GM12873 (cell line): ENCODE measurements at regions not wholly inside any gene's neighbourhood (a gene's known extent, or its start where the extent isn't known, plus 50 kb on each side); places are given as distances from the start of the nearest gene placed in this dataset.

Experiments used
- TF ChIP-seq, protein P1 (sequence below): IDR thresholded peaks from 2 replicates; pipeline ENCODE4 v1.5.1; 2012; ENCODE audit warnings: low read depth, mild to moderate bottlenecking, moderate library complexity, low read length, control low read depth; ENCODE audit not compliant: insufficient read depth; ENCODE audit errors: missing control alignments

DNA sequence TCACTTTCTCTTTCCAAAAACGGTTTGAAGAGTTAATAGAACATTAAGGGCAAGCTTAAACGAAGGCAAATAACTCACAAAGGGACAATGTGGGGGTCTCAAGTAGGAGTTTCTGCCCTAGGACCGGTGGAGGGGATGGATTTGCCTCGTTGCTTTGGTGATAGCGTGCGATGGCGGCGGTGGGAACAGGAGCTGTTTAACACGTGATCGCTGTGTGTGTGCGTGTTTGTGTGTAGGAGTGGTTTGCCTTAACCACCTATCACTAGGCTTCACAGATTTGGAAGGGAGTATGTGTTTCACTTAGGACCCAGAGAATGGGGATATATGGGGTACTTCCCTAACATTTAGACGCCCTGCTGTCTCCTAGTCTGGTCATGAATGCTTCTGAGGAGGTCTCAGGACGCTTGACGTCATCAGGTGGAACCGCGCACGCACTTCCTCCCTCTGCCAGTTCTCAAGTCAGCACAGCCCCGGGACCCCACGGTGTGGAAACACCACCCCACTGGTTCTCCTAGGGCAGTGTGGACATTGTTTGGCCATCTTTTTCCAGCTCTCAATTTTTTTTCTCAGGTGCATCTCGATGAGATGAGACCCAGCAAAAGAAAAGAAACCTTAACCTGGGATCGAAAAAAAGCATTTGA lies 231.2 kb downstream of the ATP23 start:
- TF ChIP-seq, protein P1, sequence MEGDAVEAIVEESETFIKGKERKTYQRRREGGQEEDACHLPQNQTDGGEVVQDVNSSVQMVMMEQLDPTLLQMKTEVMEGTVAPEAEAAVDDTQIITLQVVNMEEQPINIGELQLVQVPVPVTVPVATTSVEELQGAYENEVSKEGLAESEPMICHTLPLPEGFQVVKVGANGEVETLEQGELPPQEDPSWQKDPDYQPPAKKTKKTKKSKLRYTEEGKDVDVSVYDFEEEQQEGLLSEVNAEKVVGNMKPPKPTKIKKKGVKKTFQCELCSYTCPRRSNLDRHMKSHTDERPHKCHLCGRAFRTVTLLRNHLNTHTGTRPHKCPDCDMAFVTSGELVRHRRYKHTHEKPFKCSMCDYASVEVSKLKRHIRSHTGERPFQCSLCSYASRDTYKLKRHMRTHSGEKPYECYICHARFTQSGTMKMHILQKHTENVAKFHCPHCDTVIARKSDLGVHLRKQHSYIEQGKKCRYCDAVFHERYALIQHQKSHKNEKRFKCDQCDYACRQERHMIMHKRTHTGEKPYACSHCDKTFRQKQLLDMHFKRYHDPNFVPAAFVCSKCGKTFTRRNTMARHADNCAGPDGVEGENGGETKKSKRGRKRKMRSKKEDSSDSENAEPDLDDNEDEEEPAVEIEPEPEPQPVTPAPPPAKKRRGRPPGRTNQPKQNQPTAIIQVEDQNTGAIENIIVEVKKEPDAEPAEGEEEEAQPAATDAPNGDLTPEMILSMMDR: no peak

DNA sequence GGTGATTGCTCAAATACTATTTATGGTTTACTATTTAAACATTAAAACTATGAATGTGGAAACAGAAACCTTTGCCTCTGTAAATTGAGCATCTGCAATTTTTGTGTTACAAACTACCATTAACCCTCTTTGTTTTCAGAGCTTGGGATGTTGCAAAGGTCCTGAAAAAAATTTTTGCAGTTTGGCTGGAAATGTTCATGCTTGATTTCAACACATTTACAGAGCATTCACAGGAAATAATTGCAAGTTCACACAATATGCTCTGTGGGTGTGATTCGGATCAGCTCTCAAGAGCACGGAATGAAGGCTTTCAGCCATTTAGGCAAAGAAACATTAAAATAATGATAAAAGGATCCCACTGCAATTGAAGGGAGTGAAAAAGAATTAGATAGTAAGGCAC lies 232.9 kb downstream of the ATP23 start:
- TF ChIP-seq, protein P1: no peak

DNA sequence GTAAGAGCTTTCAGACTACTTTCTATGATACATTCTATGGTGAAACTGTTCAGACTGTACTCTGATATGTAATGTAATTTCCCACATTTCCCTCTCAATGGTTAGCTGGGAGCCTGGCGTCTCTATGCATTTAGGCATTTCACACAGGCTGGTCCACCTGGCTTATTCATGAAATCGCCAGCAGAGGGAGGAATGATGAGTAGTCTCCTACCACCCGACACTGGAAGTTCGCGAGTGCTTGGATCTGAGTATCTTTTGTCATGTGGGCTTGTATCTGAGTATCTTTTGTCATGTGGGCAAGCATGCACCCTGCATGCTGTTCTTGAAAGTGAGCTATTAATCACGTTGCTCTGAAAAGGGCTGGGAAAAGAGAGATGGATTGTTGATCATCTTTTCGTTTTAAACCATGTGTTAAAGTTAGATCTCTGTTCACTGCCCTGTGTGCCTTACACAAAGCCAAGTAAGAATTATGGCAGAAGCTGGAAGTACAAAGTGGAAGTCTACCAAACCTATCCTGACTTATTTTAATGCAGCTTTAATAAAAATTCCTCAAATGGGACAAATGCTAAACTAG lies 235.0 kb downstream of the ATP23 start:
- TF ChIP-seq, protein P1: peak; percentile 70

DNA sequence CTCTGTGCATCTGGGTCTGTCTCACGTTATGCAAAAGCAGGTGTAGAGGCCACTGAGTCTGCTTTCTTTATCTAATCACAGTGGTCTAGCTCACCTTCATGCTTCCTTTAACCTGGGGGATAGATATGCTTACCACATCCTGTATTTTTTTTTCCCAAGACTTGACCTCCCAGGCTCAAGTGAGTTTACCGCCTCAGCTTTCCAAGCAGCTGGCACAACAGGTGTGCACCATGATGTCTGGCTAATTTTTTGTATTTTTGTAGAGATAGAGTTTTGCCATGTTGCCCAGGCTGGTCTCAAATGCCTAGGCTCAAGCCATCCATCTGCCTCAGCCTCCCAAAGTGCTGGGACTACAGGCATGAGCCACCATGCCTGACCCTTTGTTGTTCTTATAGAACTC lies 236.0 kb downstream of the ATP23 start:
- TF ChIP-seq, protein P1: no peak

DNA sequence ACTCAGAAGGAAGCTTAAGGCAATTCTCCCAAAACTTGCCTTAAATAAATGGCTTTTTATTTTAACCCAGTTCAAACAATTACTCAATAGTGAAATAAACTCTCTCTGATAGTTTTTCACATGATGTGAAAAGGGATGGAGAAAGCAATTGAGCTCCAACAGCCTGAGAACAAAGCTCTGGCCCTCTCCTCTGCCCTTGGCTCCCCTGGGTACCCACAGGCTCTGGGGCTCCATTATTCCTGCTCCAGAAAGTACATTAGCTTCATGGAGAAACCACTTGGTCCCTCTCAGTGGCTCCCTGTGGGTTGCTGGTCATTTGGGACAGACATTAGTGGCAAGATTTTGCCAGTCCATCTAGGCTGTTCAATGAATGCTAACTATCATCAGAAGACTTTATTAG lies 242.8 kb downstream of the ATP23 start:
- TF ChIP-seq, protein P1: no peak

DNA sequence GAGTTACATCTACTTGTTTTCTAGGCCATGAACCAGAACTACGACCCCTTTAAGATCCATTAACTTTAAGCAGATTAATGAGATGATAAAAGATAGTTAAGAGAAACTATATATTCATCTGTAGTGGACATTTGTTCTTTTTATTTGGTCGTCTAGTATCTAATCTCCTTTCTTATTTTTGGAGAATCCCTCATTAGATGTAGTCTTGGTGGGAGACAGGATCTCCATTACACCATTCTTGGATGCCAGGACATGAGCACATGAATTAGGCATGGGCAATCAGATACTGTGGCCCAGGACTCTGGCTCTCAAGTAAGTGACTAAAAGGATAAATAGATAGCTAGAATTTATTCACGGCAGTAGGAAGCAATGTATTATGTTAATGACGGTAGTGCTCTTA lies 245.0 kb downstream of the ATP23 start:
- TF ChIP-seq, protein P1: no peak

DNA sequence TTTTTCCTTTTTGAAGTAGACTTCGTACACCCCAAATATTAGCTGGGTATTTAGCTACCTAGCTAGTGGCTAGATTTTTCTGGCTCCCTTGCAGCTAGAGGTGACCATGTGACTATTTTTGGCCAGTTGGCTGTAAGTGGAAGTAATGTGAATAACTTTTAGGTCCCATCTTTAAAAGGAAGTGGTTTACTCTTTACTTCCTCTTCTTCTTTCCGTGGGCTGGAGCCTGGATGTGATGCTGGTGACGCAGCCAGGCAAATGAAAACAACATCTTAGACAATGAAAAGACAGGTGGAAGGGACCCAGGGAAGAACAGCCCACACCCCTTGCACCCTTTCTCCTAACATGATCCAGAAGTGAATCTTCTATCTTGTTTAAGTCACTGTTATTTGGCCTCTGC lies 245.5 kb downstream of the ATP23 start:
- TF ChIP-seq, protein P1: no peak
